ENCODE measurements at regions not wholly inside any gene's neighbourhood (a gene's known extent, or its start where the extent isn't known, plus 50 kb on each side); places are given as distances from the start of the nearest gene placed in this dataset.
"Not testable (repeated sequence)": the region's sequence is repeated elsewhere in the genome, so short reads cannot be mapped to it uniquely, and the experiment has no call there.

- Histone ChIP-seq H3K27ac (no peak overlapping the region), H3K4me1 (peaks cover 0 to 6% (median 0%) of the 10 kb centered on the region in 4 donors)
Observed at GRCh38 chr3:124361566-124361965, 368.7 kb upstream of the UMPS start.

GRCh38 chr3:124362455-124362854, 367.8 kb upstream of the UMPS start:
- no peaks in the 10 kb centered on the region for H3K9me3 ChIP-seq
- H3K27me3 ChIP-seq, result no peaks in the 10 kb centered on the region
- no peak for DNase-seq
- H3K27ac ChIP-seq, result no peak overlapping the region
- H3K4me3 ChIP-seq, result no peak overlapping the region
- peaks cover 0 to 6% (median 0%) of the 10 kb centered on the region in 4 donors for H3K4me1 ChIP-seq
- TF ChIP-seq POLR2A (IDR thresholded peaks at IDR 0.05) (no peak), CTCF (IDR thresholded peaks at IDR 0.05) (no peak)
- no peaks in the 10 kb centered on the region for H3K36me3 ChIP-seq

More at GRCh38 chr3:124361566-124361965, 368.7 kb upstream of the UMPS start:
- H3K9me3 ChIP-seq, result no peaks in the 10 kb centered on the region
- no peak for TF ChIP-seq POLR2A (IDR thresholded peaks at IDR 0.05)
- TF ChIP-seq CTCF (IDR thresholded peaks at IDR 0.05), result no peak
- no peak overlapping the region for H3K4me3 ChIP-seq
- H3K27me3 ChIP-seq, result no peaks in the 10 kb centered on the region
- H3K36me3 ChIP-seq, result no peaks in the 10 kb centered on the region
- DNase-seq, result no peak

GRCh38 chr3:124363476-124363875, 366.8 kb upstream of the UMPS start:
- Histone ChIP-seq H3K4me3 (no peak overlapping the region), H3K4me1 (peaks cover 0 to 6% (median 0%) of the 10 kb centered on the region in 4 donors), H3K27me3 (no peaks in the 10 kb centered on the region), H3K36me3 (no peaks in the 10 kb centered on the region), H3K27ac (no peak overlapping the region), H3K9me3 (no peaks in the 10 kb centered on the region)
- DNase-seq, result no peak
- no peak for TF ChIP-seq CTCF (IDR thresholded peaks at IDR 0.05)
- TF ChIP-seq POLR2A (IDR thresholded peaks at IDR 0.05), result no peak

GRCh38 chr3:124364317-124365020, 365.8 kb upstream of the UMPS start:
- H3K27ac ChIP-seq, result no peak overlapping the region
- H3K4me1 ChIP-seq, result peaks cover 0 to 6% (median 0%) of the 10 kb centered on the region in 4 donors
- H3K27me3 ChIP-seq, result no peaks in the 10 kb centered on the region
- no peak for TF ChIP-seq CTCF (IDR thresholded peaks at IDR 0.05)
- TF ChIP-seq POLR2A (IDR thresholded peaks at IDR 0.05), result no peak
- no peaks in the 10 kb centered on the region for H3K9me3 ChIP-seq
- no peak for DNase-seq
- no peak overlapping the region for H3K4me3 ChIP-seq
- H3K36me3 ChIP-seq, result no peaks in the 10 kb centered on the region

GRCh38 chr3:124366655-124367054, 363.6 kb upstream of the UMPS start:
- not testable (repeated sequence) for H3K4me3 ChIP-seq, H3K27me3 ChIP-seq, H3K4me1 ChIP-seq, DNase-seq, H3K9me3 ChIP-seq, H3K27ac ChIP-seq, H3K36me3 ChIP-seq

- Histone ChIP-seq H3K9me3 (peaks cover 0 to 2% (median 0%) of the 10 kb centered on the region in 4 donors), H3K36me3 (no peaks in the 10 kb centered on the region), H3K4me1 (no peaks in the 10 kb centered on the region), H3K27me3 (no peaks in the 10 kb centered on the region), H3K4me3 (no peak overlapping the region), H3K27ac (no peak overlapping the region)
- DNase-seq, result no peak
- TF ChIP-seq POLR2A (IDR thresholded peaks at IDR 0.05) (no peak), CTCF (IDR thresholded peaks at IDR 0.05) (no peak)
Observed at GRCh38 chr3:124372775-124373174, 357.5 kb upstream of the UMPS start.

Data from Peyer's patch (tissue), 4 donors.